Breast epithelium (tissue), 4 donors: ENCODE measurements at regions not wholly inside any gene's neighbourhood (a gene's known extent, or its start where the extent isn't known, plus 50 kb on each side); places are given as distances from the start of the nearest gene placed in this dataset.

ENCODE experiments used
- DNase-seq, 2 donors: peaks; one replicate each; pipeline ENCODE4 v3.0.0-alpha.2; 2019; ENCODE audit warnings: low spot score in 2 of 2
- H3K27ac ChIP-seq, 2 donors: fragments of 200-600 bp; sonication (generic) in 1 of 2; one replicate each; pipeline ENCODE4 v1.5.1; 2016 to 2019; ENCODE audit warnings: mild to moderate bottlenecking in 1 of 2
- H3K27me3 ChIP-seq, 2 donors: fragments of 200-600 bp; sonication (generic) in 1 of 2; one replicate each; pipeline versions ENCODE4 v1.5.1 to v1.6.0; 2017 to 2019; ENCODE audit warnings: control low read depth in 1 of 2, mild to moderate bottlenecking in 1 of 2
- H3K36me3 ChIP-seq: fragments of 200-600 bp; one replicate; pipeline ENCODE4 v1.5.1; 2019
- H3K4me1 ChIP-seq, 2 donors: fragments of 200-600 bp; sonication (generic); one replicate each; pipeline ENCODE4 v1.5.1; 2016 to 2019; ENCODE audit warnings: control low read depth in 1 of 2
- H3K4me3 ChIP-seq, 3 donors: fragments of 200-600 bp; sonication (generic); 1 replicate in 2 of 3; 2 replicates in 1 of 3; pipeline ENCODE4 v1.5.1; 2016 to 2019; ENCODE audit warnings: mild to moderate bottlenecking in 3 of 3, moderate library complexity in 2 of 3
- H3K9me3 ChIP-seq, 2 donors: fragments of 200-600 bp; sonication (generic) in 1 of 2; one replicate each; pipeline ENCODE4 v1.5.1; 2016 to 2019; ENCODE audit warnings: control low read depth in 1 of 2
- CTCF ChIP-seq, 3 donors: fragments of 450-650 bp; IDR thresholded peaks; one replicate each; pipeline ENCODE4 v1.5.1; 2016 to 2017; ENCODE audit warnings: antibody characterized with exemption in 3 of 3, mild to moderate bottlenecking in 3 of 3, moderate library complexity in 3 of 3
- POLR2A ChIP-seq: fragments of 450-650 bp; IDR thresholded peaks from one replicate; pipeline ENCODE4 v1.6.1; 2016; ENCODE audit warnings: antibody characterized with exemption, mild to moderate bottlenecking, moderate library complexity
- POLR2AphosphoS5 ChIP-seq, 3 donors: sonication (generic); formaldehyde crosslinking; IDR thresholded peaks; one replicate each; pipeline ENCODE4 v1.6.1; 2017; ENCODE audit warnings: antibody characterized with exemption in 3 of 3
- intact Hi-C: fragments of 100-400 bp; cut with DNase I; formaldehyde crosslinking; loops from one replicate; pipeline ENCODE4 v1.15.1; 2023; ENCODE audit warnings: low total_unique reads

GRCh38 chr14:83864106-83864505, 1665.8 kb upstream of the FLRT2 start:
- Histone ChIP-seq H3K36me3 (no peaks in the 10 kb centered on the region), H3K9me3 (no peaks in the 10 kb centered on the region), H3K4me1 (no peaks in the 10 kb centered on the region), H3K27me3 (no peaks in the 10 kb centered on the region), H3K27ac (no peak overlapping the region), H3K4me3 (no peak overlapping the region)
- no peak for TF ChIP-seq POLR2AphosphoS5 (IDR thresholded peaks at IDR 0.05)
- intact Hi-C loops = no loop called here
- no peak for DNase-seq

- Histone ChIP-seq H3K27ac (no peak overlapping the region), H3K9me3 (no peaks in the 10 kb centered on the region), H3K36me3 (no peaks in the 10 kb centered on the region), H3K27me3 (no peaks in the 10 kb centered on the region), H3K4me1 (no peaks in the 10 kb centered on the region), H3K4me3 (no peak overlapping the region)
- intact Hi-C loops = no loop called here
- TF ChIP-seq CTCF (IDR thresholded peaks at IDR 0.05) (no peak), POLR2A (no peak), POLR2AphosphoS5 (IDR thresholded peaks at IDR 0.05) (no peak)
- DNase-seq = no peak
These were observed 1662.2 kb upstream of the FLRT2 start for GRCh38 chr14:83867566-83868225.

- no peaks in the 10 kb centered on the region for H3K4me1 ChIP-seq
- no peak overlapping the region for H3K27ac ChIP-seq
- no peaks in the 10 kb centered on the region for H3K36me3 ChIP-seq
- TF ChIP-seq CTCF (IDR thresholded peaks at IDR 0.05) (no peak), POLR2A (no peak), POLR2AphosphoS5 (IDR thresholded peaks at IDR 0.05) (no peak)
- DNase-seq = no peak
- no peaks in the 10 kb centered on the region for H3K9me3 ChIP-seq
- intact Hi-C loops = no loop called here
- H3K4me3 ChIP-seq = no peak overlapping the region
- H3K27me3 ChIP-seq = no peaks in the 10 kb centered on the region
These were observed 1659.2 kb upstream of the FLRT2 start for GRCh38 chr14:83870546-83871270.

DNA sequence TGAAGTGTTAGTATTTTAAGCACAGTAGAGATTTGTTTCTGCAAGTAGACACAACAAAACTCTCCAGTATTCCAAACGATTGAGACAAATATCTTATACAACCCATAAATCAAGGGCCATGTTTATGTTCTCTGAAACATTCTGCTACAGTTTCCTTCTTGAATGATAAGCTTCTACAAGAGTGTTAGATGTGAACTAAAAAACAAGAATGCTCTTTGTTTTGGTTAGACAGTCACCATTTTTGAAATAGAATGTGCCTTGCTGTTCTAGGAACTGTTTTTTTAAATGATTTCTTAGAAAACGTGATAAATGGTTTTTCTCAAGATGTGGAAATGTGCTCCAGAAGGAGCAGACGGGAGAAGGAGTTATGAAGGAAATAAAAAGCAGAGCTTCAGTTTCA, 1656.3 kb upstream of the FLRT2 start:
- Histone ChIP-seq H3K4me1 (no peaks in the 10 kb centered on the region), H3K4me3 (no peak overlapping the region), H3K36me3 (no peaks in the 10 kb centered on the region), H3K9me3 (no peaks in the 10 kb centered on the region), H3K27me3 (no peaks in the 10 kb centered on the region), H3K27ac (no peak overlapping the region)
- no peak for TF ChIP-seq POLR2A
- DNase-seq = no peak
- intact Hi-C loops = no loop called here

GRCh38 chr14:83874662-83875061, 1655.3 kb upstream of the FLRT2 start:
- no peak overlapping the region for H3K27ac ChIP-seq
- H3K27me3 ChIP-seq = no peaks in the 10 kb centered on the region
- H3K4me1 ChIP-seq = no peaks in the 10 kb centered on the region
- H3K9me3 ChIP-seq = no peaks in the 10 kb centered on the region
- no peak overlapping the region for H3K4me3 ChIP-seq
- no peaks in the 10 kb centered on the region for H3K36me3 ChIP-seq
- no peak for DNase-seq
- intact Hi-C loops = no loop called here
- no peak for TF ChIP-seq POLR2A
- TF ChIP-seq POLR2AphosphoS5 (IDR thresholded peaks at IDR 0.05) = no peak
- TF ChIP-seq CTCF (IDR thresholded peaks at IDR 0.05) = no peak

GRCh38 chr14:83883732-83884131, 1646.2 kb upstream of the FLRT2 start:
- Histone ChIP-seq H3K27me3 (no peaks in the 10 kb centered on the region), H3K36me3 (no peaks in the 10 kb centered on the region), H3K4me1 (no peaks in the 10 kb centered on the region), H3K27ac (no peak overlapping the region), H3K9me3 (no peaks in the 10 kb centered on the region), H3K4me3 (no peak overlapping the region)
- DNase-seq = no peak
- intact Hi-C loops = no loop called here
- no peak for TF ChIP-seq CTCF (IDR thresholded peaks at IDR 0.05)
- TF ChIP-seq POLR2A = no peak
- TF ChIP-seq POLR2AphosphoS5 (IDR thresholded peaks at IDR 0.05) = no peak
